CD4-positive, alpha-beta T cell (primary cell): ENCODE measurements at regions not wholly inside any gene's neighbourhood (a gene's known extent, or its start where the extent isn't known, plus 50 kb on each side); places are given as distances from the start of the nearest gene placed in this dataset.

Experiments
- ATAC-seq: fragments of 200-7000 bp; cut with Tn5 transposase; one replicate; pipeline ENCODE4 v1.10.0; 2022; ENCODE audit warnings: mild to moderate bottlenecking; ENCODE audit not compliant: poor library complexity
- CTCF ChIA-PET: fragments of 350-600 bp; sonication (Branson Sonifier 250); formaldehyde crosslinking; loops from one replicate; lab custom pipeline; 2021; ENCODE audit warnings: antibody characterized with exemption, inconsistent platforms; lab: Charles Lee
- POLR2A ChIA-PET: fragments of 350-600 bp; sonication (Branson Sonifier 250); formaldehyde crosslinking; loops from one replicate; lab custom pipeline; 2021; ENCODE audit warnings: antibody characterized with exemption, inconsistent platforms; lab: Charles Lee
- DNase-seq, 14 experiments: peaks; one replicate each; pipeline ENCODE4 v3.0.0-alpha.2; 2013 to 2020; ENCODE audit warnings: mixed read lengths in 2 of 14
- H3K27ac ChIP-seq, 2 donors: one replicate each; pipeline versions ENCODE4 v1.5.1 to v1.7.0; 2013; ENCODE audit warnings: low read length in 2 of 2, low read depth in 1 of 2, mild to moderate bottlenecking in 1 of 2
- H3K27me3 ChIP-seq, 2 experiments: 1 replicate in 1 of 2; 2 replicates in 1 of 2; pipeline versions ENCODE4 v1.6.1 to v1.7.0; 2013; ENCODE audit warnings: low read length in 2 of 2, control low read depth in 1 of 2, mild to moderate bottlenecking in 1 of 2, moderate library complexity in 1 of 2; ENCODE audit not compliant: insufficient read depth in 2 of 2, control insufficient read depth in 1 of 2
- H3K36me3 ChIP-seq: one replicate; pipeline ENCODE4 v1.6.1; 2013; ENCODE audit warnings: low read length, control low read depth; ENCODE audit not compliant: insufficient read depth
- H3K4me1 ChIP-seq: one replicate; pipeline ENCODE4 v1.6.1; 2013; ENCODE audit warnings: low read length, control low read depth; ENCODE audit not compliant: insufficient read depth
- H3K4me3 ChIP-seq: one replicate; pipeline ENCODE4 v1.5.1; 2013; ENCODE audit warnings: mild to moderate bottlenecking, low read length, moderate library complexity
- H3K9me3 ChIP-seq, 2 experiments: 1 replicate in 1 of 2; 2 replicates in 1 of 2; pipeline versions ENCODE4 v1.6.1 to v1.7.0; 2013; ENCODE audit warnings: low read length in 2 of 2, mild to moderate bottlenecking in 2 of 2, control low read depth in 1 of 2, moderate library complexity in 1 of 2; ENCODE audit not compliant: control insufficient read depth in 1 of 2, insufficient read depth in 1 of 2
- H3K27ac Mint-ChIP-seq: one replicate; pipeline ENCODE4 v1.8.0; 2020; ENCODE audit warnings: mixed read lengths
- H3K27me3 Mint-ChIP-seq: one replicate; pipeline ENCODE4 v1.8.0; 2021; ENCODE audit warnings: mixed read lengths
- H3K36me3 Mint-ChIP-seq: one replicate; pipeline ENCODE4 v1.8.0; 2021; ENCODE audit warnings: low read depth, mixed read lengths
- H3K4me1 Mint-ChIP-seq: one replicate; pipeline ENCODE4 v1.8.0; 2021; ENCODE audit warnings: low read depth, mixed read lengths
- H3K4me3 Mint-ChIP-seq: one replicate; pipeline ENCODE4 v1.8.0; 2020; ENCODE audit warnings: mild to moderate bottlenecking, mixed read lengths
- H3K9me3 Mint-ChIP-seq: one replicate; pipeline ENCODE4 v1.8.0; 2020; ENCODE audit warnings: mixed read lengths
- intact Hi-C, 2 experiments: fragments of 100-400 bp; cut with DNase I in 1 of 2; cut with micrococcal nuclease in 1 of 2; formaldehyde crosslinking; loops; one replicate each; pipeline versions ENCODE4 v1.15.1 to v1.9.0; 2023 to 2025; cut with DNase I, micrococcal nuclease
- TF ChIP-seq, protein P1 (sequence below): fragments of 200-600 bp; IDR thresholded peaks from one replicate; pipeline ENCODE4 v1.8.0; 2022; ENCODE audit warnings: antibody characterized with exemption, mild to moderate bottlenecking

- no peak overlapping the region for H3K4me3 Mint-ChIP-seq
- intact Hi-C loops: no loop called here
- DNase-seq: no peak
- H3K27me3 ChIP-seq: no peaks in the 10 kb centered on the region
- H3K27ac ChIP-seq: no peak overlapping the region
- H3K36me3 ChIP-seq: no peaks in the 10 kb centered on the region
- ChIA-PET CTCF (no interaction called here), POLR2A (no interaction called here)
- no peaks in the 10 kb centered on the region for H3K9me3 Mint-ChIP-seq
- peaks cover 0 to 6% of the 10 kb centered on the region in 2 experiments for H3K9me3 ChIP-seq
- ATAC-seq: no peak
- H3K4me1 Mint-ChIP-seq: no peaks in the 10 kb centered on the region
- TF ChIP-seq, protein P1, sequence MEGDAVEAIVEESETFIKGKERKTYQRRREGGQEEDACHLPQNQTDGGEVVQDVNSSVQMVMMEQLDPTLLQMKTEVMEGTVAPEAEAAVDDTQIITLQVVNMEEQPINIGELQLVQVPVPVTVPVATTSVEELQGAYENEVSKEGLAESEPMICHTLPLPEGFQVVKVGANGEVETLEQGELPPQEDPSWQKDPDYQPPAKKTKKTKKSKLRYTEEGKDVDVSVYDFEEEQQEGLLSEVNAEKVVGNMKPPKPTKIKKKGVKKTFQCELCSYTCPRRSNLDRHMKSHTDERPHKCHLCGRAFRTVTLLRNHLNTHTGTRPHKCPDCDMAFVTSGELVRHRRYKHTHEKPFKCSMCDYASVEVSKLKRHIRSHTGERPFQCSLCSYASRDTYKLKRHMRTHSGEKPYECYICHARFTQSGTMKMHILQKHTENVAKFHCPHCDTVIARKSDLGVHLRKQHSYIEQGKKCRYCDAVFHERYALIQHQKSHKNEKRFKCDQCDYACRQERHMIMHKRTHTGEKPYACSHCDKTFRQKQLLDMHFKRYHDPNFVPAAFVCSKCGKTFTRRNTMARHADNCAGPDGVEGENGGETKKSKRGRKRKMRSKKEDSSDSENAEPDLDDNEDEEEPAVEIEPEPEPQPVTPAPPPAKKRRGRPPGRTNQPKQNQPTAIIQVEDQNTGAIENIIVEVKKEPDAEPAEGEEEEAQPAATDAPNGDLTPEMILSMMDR: no peak
- no peak overlapping the region for H3K4me3 ChIP-seq
- H3K27me3 Mint-ChIP-seq: no peaks in the 10 kb centered on the region
- H3K27ac Mint-ChIP-seq: no peak overlapping the region
- H3K36me3 Mint-ChIP-seq: no peaks in the 10 kb centered on the region
- H3K4me1 ChIP-seq: no peaks in the 10 kb centered on the region
Observed at GRCh38 chr11:131095511-131096185, 179.4 kb upstream of the SNX19 start.

DNA sequence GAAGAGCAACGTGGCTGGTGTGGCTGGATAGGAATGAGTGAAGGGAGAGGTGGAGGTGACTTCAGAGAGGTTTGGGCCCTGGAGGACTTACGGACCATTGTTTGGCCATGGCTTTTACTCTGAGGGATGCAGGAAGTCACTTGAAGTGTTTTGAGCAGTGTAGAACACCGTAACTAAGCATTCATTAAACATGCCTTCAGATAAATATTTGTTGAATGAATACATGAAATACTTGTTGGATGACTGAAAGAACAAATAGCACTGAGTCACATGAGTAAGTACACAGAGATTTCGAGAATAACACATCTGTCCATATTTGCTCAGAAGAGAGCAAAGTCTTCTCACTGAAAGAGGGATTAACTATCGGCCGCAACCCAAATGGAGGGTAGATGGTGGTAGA, 182.7 kb upstream of the SNX19 start:
- Histone ChIP-seq H3K4me3 (no peak overlapping the region), H3K27me3 (no peaks in the 10 kb centered on the region), H3K36me3 (no peaks in the 10 kb centered on the region), H3K4me1 (no peaks in the 10 kb centered on the region), H3K27ac (no peak overlapping the region), H3K9me3 (peaks cover 0 to 6% of the 10 kb centered on the region in 2 experiments)
- ATAC-seq (no peak), DNase-seq (no peak)
- H3K4me1 Mint-ChIP-seq: no peaks in the 10 kb centered on the region
- intact Hi-C loops: no loop called here
- H3K27ac Mint-ChIP-seq: no peak overlapping the region
- no peaks in the 10 kb centered on the region for H3K36me3 Mint-ChIP-seq
- TF ChIP-seq, protein P1: no peak
- CTCF ChIA-PET: no interaction called here
- peaks cover 6% of the 10 kb centered on the region for H3K27me3 Mint-ChIP-seq
- H3K9me3 Mint-ChIP-seq: no peaks in the 10 kb centered on the region
- POLR2A ChIA-PET: no interaction called here
- H3K4me3 Mint-ChIP-seq: no peak overlapping the region

DNA sequence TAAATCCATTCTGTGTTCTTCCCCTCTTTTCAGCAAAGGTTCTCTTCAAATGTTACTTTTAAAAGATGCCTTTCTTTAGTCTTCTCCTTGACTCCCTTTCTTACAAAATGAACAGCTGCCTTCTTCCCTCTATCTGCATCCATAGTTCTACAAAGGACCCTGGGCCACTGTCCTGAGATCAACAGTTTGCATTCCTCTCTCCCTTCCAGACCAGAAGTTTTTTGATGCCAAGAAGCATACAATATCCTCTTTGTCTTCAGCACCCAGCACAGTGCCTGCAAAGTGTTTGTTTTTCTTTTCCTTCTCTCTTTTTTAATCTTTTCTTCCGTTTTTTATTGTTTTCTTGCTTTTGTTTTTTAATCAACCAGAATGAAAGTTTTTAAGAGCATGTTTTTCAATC, 183.5 kb upstream of the SNX19 start:
- TF ChIP-seq, protein P1: no peak
- H3K4me3 ChIP-seq: no peak overlapping the region
- no peak overlapping the region for H3K4me3 Mint-ChIP-seq
- H3K36me3 Mint-ChIP-seq: no peaks in the 10 kb centered on the region
- H3K9me3 ChIP-seq: peaks cover 0 to 6% of the 10 kb centered on the region in 2 experiments
- H3K4me1 ChIP-seq: no peaks in the 10 kb centered on the region
- H3K36me3 ChIP-seq: no peaks in the 10 kb centered on the region
- no peaks in the 10 kb centered on the region for H3K4me1 Mint-ChIP-seq
- intact Hi-C loops: no loop called here
- POLR2A ChIA-PET: no interaction called here
- H3K27ac ChIP-seq: no peak overlapping the region
- no peak for DNase-seq
- no peaks in the 10 kb centered on the region for H3K9me3 Mint-ChIP-seq
- no peaks in the 10 kb centered on the region for H3K27me3 ChIP-seq
- H3K27me3 Mint-ChIP-seq: peaks cover 12% of the 10 kb centered on the region
- no peak overlapping the region for H3K27ac Mint-ChIP-seq
- CTCF ChIA-PET: no interaction called here
- no peak for ATAC-seq
